PC-9 (cell line): ENCODE measurements at regions not wholly inside any gene's neighbourhood (a gene's known extent, or its start where the extent isn't known, plus 50 kb on each side); places are given as distances from the start of the nearest gene placed in this dataset.

ENCODE experiments used
- BruUV-seq: library from RNA; stranded (reverse); fragments of 400-500 nt; replicated peaks from 2 replicates; lab custom pipeline; 2021; lab: Mats Ljungman, UMichigan
- CTCF ChIA-PET: fragments of 300-600 bp; sonication (Branson Sonifier 250); formaldehyde crosslinking; loops from one replicate; lab custom pipeline; 2022; ENCODE audit warnings: antibody characterized with exemption; lab: Charles Lee
- POLR2A ChIA-PET: fragments of 300-600 bp; sonication (Branson Sonifier 250); formaldehyde crosslinking; loops from one replicate; lab custom pipeline; 2022; ENCODE audit warnings: antibody characterized with exemption; ENCODE audit not compliant: unreplicated experiment; lab: Charles Lee
- DNase-seq, 2 experiments: peaks; one replicate each; pipeline versions ENCODE4 v3.0.0 to v3.0.0-alpha.2; 2015 to 2022; ENCODE audit warnings: mixed read lengths in 1 of 2
- H2AFZ ChIP-seq: fragments of 200-600 bp; sonication (generic); 2 replicates; pipeline ENCODE4 v1.8.1; 2017; ENCODE audit warnings: antibody characterized with exemption
- H3F3A ChIP-seq: fragments of 200-600 bp; sonication (generic); 2 replicates; pipeline ENCODE4 v1.8.1; 2017; ENCODE audit warnings: antibody characterized with exemption, mild to moderate bottlenecking, low read depth; ENCODE audit not compliant: insufficient read depth
- H3K27ac ChIP-seq: fragments of 200-600 bp; sonication (generic); 2 replicates; pipeline ENCODE4 v1.6.1; 2016; ENCODE audit warnings: mixed run types
- H3K27me3 ChIP-seq: fragments of 200-600 bp; sonication (generic); 2 replicates; pipeline ENCODE4 v1.6.1; 2016; ENCODE audit warnings: low read depth, mixed run types; ENCODE audit not compliant: insufficient read depth
- H3K36me3 ChIP-seq: fragments of 200-600 bp; sonication (generic); 2 replicates; pipeline ENCODE4 v1.6.1; 2016; ENCODE audit warnings: low read depth, mixed run types
- H3K4me1 ChIP-seq: fragments of 200-600 bp; sonication (generic); replicated peaks from 2 replicates; pipeline ENCODE4 v1.6.1; 2016; ENCODE audit warnings: mixed run types; ENCODE audit not compliant: insufficient read depth
- H3K4me2 ChIP-seq: fragments of 200-600 bp; sonication (generic); 2 replicates; pipeline ENCODE4 v1.6.1; 2017; ENCODE audit warnings: mixed run types
- H3K4me3 ChIP-seq: fragments of 200-600 bp; sonication (generic); 2 replicates; pipeline ENCODE4 v1.6.1; 2016; ENCODE audit warnings: mixed run types
- H3K79me2 ChIP-seq: fragments of 200-600 bp; sonication (generic); 2 replicates; pipeline ENCODE4 v1.6.1; 2017; ENCODE audit warnings: low read depth, mixed run types
- H3K9me2 ChIP-seq: fragments of 200-600 bp; sonication (generic); 2 replicates; pipeline ENCODE4 v1.8.1; 2017; ENCODE audit warnings: mild to moderate bottlenecking; ENCODE audit not compliant: insufficient read depth
- H3K9me3 ChIP-seq: fragments of 200-600 bp; sonication (generic); 2 replicates; pipeline ENCODE4 v1.8.1; 2016; ENCODE audit warnings: low read depth; ENCODE audit not compliant: insufficient read depth
- H4K20me1 ChIP-seq: fragments of 200-600 bp; sonication (generic); 2 replicates; pipeline ENCODE4 v1.8.1; 2017; ENCODE audit not compliant: insufficient read depth
- EZH2 ChIP-seq: fragments of 200-600 bp; sonication (generic); IDR thresholded peaks from 2 replicates; pipeline ENCODE4 v1.8.0; 2017; ENCODE audit warnings: antibody characterized with exemption, low read depth
- intact Hi-C: fragments of 100-400 bp; cut with micrococcal nuclease; formaldehyde crosslinking; loops from one replicate; pipeline ENCODE4 v1.10.0; 2022; ENCODE audit not compliant: unreplicated experiment
- TF ChIP-seq, protein P1 (sequence below): fragments of 200-600 bp; sonication (generic); conservative IDR thresholded peaks from 2 replicates; pipeline ENCODE4 v1.6.1; 2017; ENCODE audit warnings: mixed run types, antibody characterized with exemption, mild to moderate bottlenecking, moderate library complexity

DNA sequence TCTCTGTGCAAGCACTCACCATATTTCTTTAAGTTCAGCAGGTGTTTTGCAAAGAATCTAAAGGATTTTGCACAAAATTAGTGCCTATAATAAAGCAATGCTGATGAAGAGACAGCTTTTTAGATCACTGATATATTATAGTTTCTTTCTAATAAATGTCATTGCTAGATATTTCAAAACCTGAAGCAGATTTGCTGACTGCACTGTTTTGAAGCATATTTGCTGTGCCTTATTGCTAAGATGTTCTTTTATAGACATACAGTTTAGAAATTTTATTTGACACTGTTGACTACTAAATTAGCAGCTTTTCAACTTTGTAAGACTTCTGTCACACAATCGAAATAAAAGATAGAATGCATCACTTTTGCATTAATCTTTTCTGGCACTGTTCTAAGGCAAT lies 620.9 kb upstream of the CELF4 start:
- TF ChIP-seq EZH2, result no peak
- TF ChIP-seq, protein P1, sequence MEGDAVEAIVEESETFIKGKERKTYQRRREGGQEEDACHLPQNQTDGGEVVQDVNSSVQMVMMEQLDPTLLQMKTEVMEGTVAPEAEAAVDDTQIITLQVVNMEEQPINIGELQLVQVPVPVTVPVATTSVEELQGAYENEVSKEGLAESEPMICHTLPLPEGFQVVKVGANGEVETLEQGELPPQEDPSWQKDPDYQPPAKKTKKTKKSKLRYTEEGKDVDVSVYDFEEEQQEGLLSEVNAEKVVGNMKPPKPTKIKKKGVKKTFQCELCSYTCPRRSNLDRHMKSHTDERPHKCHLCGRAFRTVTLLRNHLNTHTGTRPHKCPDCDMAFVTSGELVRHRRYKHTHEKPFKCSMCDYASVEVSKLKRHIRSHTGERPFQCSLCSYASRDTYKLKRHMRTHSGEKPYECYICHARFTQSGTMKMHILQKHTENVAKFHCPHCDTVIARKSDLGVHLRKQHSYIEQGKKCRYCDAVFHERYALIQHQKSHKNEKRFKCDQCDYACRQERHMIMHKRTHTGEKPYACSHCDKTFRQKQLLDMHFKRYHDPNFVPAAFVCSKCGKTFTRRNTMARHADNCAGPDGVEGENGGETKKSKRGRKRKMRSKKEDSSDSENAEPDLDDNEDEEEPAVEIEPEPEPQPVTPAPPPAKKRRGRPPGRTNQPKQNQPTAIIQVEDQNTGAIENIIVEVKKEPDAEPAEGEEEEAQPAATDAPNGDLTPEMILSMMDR, result no peak
- H3K79me2 ChIP-seq, result no peaks in the 10 kb centered on the region
- H3K4me2 ChIP-seq, result no peak overlapping the region
- intact Hi-C loops, result no loop called here
- ChIA-PET CTCF (no interaction called here), POLR2A (no interaction called here)
- no peaks in the 10 kb centered on the region for H3K9me3 ChIP-seq
- H3K4me3 ChIP-seq, result no peak overlapping the region
- H3K27me3 ChIP-seq, result no peaks in the 10 kb centered on the region
- H3K9me2 ChIP-seq, result no peaks in the 10 kb centered on the region
- no peaks in the 10 kb centered on the region for H4K20me1 ChIP-seq
- no peaks in the 10 kb centered on the region for H3K4me1 ChIP-seq
- H3F3A ChIP-seq, result no peaks in the 10 kb centered on the region
- H3K36me3 ChIP-seq, result no peaks in the 10 kb centered on the region
- BruUV-seq, result no TSS peak
- no peak overlapping the region for H2AFZ ChIP-seq
- no peak for DNase-seq
- no peak overlapping the region for H3K27ac ChIP-seq

DNA sequence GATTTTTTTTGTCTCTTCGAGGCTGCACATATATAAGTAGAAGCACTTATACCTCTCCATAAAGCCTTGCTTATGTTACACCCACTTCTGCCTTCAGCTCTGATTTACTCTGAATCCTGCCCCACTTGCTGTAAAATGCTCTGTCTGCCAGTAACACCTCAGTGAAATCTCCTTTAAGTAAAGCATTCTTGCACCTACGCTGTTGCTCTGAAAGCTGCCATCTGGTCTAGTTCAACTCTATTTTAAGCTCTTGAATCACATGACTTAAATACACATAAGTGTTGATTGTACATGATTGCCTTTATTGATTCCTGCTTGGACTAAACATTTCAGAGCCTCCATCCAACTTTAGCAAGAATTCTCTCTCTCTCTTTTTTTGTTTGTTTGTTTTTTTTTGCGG lies 609.0 kb upstream of the CELF4 start:
- no TSS peak for BruUV-seq
- Histone ChIP-seq H3K4me3 (no peak overlapping the region), H3K9me3 (no peaks in the 10 kb centered on the region), H2AFZ (no peak overlapping the region), H3K27me3 (no peaks in the 10 kb centered on the region), H3K4me2 (no peak overlapping the region), H4K20me1 (no peaks in the 10 kb centered on the region), H3K4me1 (no peaks in the 10 kb centered on the region), H3K27ac (no peak overlapping the region), H3F3A (no peaks in the 10 kb centered on the region), H3K9me2 (no peaks in the 10 kb centered on the region), H3K36me3 (no peaks in the 10 kb centered on the region), H3K79me2 (no peaks in the 10 kb centered on the region)
- DNase-seq, result no peak
- POLR2A ChIA-PET, result no interaction called here
- TF ChIP-seq, protein P1, result no peak
- no peak for TF ChIP-seq EZH2
- CTCF ChIA-PET, result no interaction called here
- intact Hi-C loops, result no loop called here

DNA sequence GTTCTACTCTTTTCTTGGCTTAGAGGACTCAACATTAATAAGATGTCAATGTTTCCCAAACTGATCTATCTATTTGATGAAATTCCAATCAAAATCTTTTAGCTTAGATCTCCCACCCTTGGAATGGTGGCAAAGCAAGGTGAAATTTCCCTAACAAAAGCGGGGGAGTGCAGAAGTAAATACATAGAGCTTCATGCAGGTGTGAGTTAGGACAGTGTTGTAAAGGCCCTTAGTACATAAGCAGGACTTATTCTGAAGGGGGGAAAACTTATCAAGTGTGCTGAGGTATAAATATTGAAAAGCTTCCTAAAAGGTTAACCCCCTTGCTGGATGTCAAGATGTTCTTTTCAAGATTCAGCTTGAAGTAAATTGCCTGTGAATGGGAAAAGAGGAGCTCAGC lies 608.6 kb upstream of the CELF4 start:
- Histone ChIP-seq H3K27me3 (no peaks in the 10 kb centered on the region), H3K4me1 (no peaks in the 10 kb centered on the region), H3K4me3 (no peak overlapping the region), H3K4me2 (no peak overlapping the region), H3K79me2 (no peaks in the 10 kb centered on the region), H2AFZ (no peak overlapping the region), H3K9me2 (no peaks in the 10 kb centered on the region), H3K27ac (no peak overlapping the region), H3K36me3 (no peaks in the 10 kb centered on the region), H3F3A (no peaks in the 10 kb centered on the region), H4K20me1 (no peaks in the 10 kb centered on the region), H3K9me3 (no peaks in the 10 kb centered on the region)
- ChIA-PET CTCF (no interaction called here), POLR2A (no interaction called here)
- no peak for DNase-seq
- no TSS peak for BruUV-seq
- TF ChIP-seq EZH2, result no peak
- TF ChIP-seq, protein P1, result no peak
- intact Hi-C loops, result no loop called here
